T-cell (primary cell): ENCODE measurements at regions not wholly inside any gene's neighbourhood (a gene's known extent, or its start where the extent isn't known, plus 50 kb on each side); places are given as distances from the start of the nearest gene placed in this dataset.

Experiments
- ATAC-seq, 4 experiments: fragments of 200-7000 bp in 3 of 4; fragments of 150-1000 bp in 1 of 4; cut with Tn5 transposase; replicated peaks in 1 of 4; 1 replicate in 3 of 4; 2 replicates in 1 of 4; pipeline ENCODE4 v1.10.0; 2021; ENCODE audit warnings: moderate library complexity in 3 of 4, mild to moderate bottlenecking in 2 of 4, moderate number of reproducible peaks in 1 of 4
- CTCF ChIA-PET, 2 donors: fragments of 300-600 bp; sonication (Branson Sonifier 250); formaldehyde crosslinking; loops; one replicate each; lab custom pipeline; 2022; ENCODE audit warnings: antibody characterized with exemption in 2 of 2; lab: Charles Lee
- POLR2A ChIA-PET, 2 donors: fragments of 300-600 bp; sonication (Branson Sonifier 250); formaldehyde crosslinking; loops; one replicate each; lab custom pipeline; 2022; ENCODE audit warnings: antibody characterized with exemption in 2 of 2; lab: Charles Lee
- DNase-seq, 35 experiments: peaks; one replicate each; pipeline versions ENCODE4 v3.0.0 to v3.0.0-alpha.2; 2013 to 2023
- H3K27ac ChIP-seq: one replicate; pipeline ENCODE4 v1.5.1; 2013; ENCODE audit warnings: low read length
- H3K27me3 ChIP-seq, 2 experiments: replicated peaks in 1 of 2; 1 replicate in 1 of 2; 2 replicates in 1 of 2; pipeline versions ENCODE4 v1.6.1 to v1.7.0; 2013; ENCODE audit warnings: low read length in 1 of 2, mixed read lengths in 1 of 2; ENCODE audit not compliant: control insufficient read depth in 2 of 2, insufficient read depth in 2 of 2; ENCODE audit errors: extremely low read depth in 1 of 2
- H3K36me3 ChIP-seq, 2 donors: 1 replicate in 1 of 2; 2 replicates in 1 of 2; pipeline versions ENCODE4 v1.6.1 to v1.7.0; 2013; ENCODE audit warnings: low read length in 1 of 2; ENCODE audit not compliant: control insufficient read depth in 2 of 2, insufficient read depth in 1 of 2; ENCODE audit errors: extremely low read depth in 1 of 2
- H3K4me1 ChIP-seq, 2 experiments: 1 replicate in 1 of 2; 2 replicates in 1 of 2; pipeline versions ENCODE4 v1.6.1 to v1.7.0; 2013; ENCODE audit warnings: low read length in 2 of 2, mixed read lengths in 1 of 2; ENCODE audit not compliant: insufficient read depth in 2 of 2, control insufficient read depth in 1 of 2; ENCODE audit errors: extremely low read depth in 1 of 2
- H3K4me3 ChIP-seq, 2 donors: 1 replicate in 1 of 2; 2 replicates in 1 of 2; pipeline versions ENCODE4 v1.5.1 to v1.7.0; 2013; ENCODE audit warnings: mild to moderate bottlenecking in 2 of 2, low read length in 1 of 2, moderate library complexity in 1 of 2; ENCODE audit not compliant: control insufficient read depth in 1 of 2; ENCODE audit errors: extremely low read depth in 1 of 2
- H3K9me3 ChIP-seq: 2 replicates; pipeline ENCODE4 v1.7.0; 2013
- H3K27ac Mint-ChIP-seq, 2 donors: one replicate each; pipeline ENCODE4 v1.8.0; 2020 to 2021; ENCODE audit warnings: mild to moderate bottlenecking in 2 of 2, mixed read lengths in 2 of 2
- H3K27me3 Mint-ChIP-seq, 2 donors: one replicate each; pipeline ENCODE4 v1.8.0; 2021 to 2022; ENCODE audit warnings: mixed read lengths in 2 of 2
- H3K36me3 Mint-ChIP-seq: one replicate; pipeline ENCODE4 v1.8.0; 2021; ENCODE audit warnings: mixed read lengths
- H3K4me1 Mint-ChIP-seq, 3 donors: one replicate each; pipeline ENCODE4 v1.8.0; 2020 to 2022; ENCODE audit warnings: mixed read lengths in 3 of 3, mild to moderate bottlenecking in 1 of 3
- H3K4me3 Mint-ChIP-seq, 3 donors: one replicate each; pipeline ENCODE4 v1.8.0; 2020 to 2022; ENCODE audit warnings: mild to moderate bottlenecking in 3 of 3, mixed read lengths in 3 of 3, moderate library complexity in 3 of 3
- H3K9me3 Mint-ChIP-seq, 3 donors: one replicate each; pipeline ENCODE4 v1.8.0; 2020 to 2022; ENCODE audit warnings: mixed read lengths in 3 of 3
- WGBS: methylation state at CpG from one replicate; pipeline ENCODE4 v1.1.5; 2013; ENCODE audit warnings: missing lambda C conversion rate; ENCODE audit not compliant: insufficient coverage; 5-methylcytosine and 5-hydroxymethylcytosine counted together

DNA sequence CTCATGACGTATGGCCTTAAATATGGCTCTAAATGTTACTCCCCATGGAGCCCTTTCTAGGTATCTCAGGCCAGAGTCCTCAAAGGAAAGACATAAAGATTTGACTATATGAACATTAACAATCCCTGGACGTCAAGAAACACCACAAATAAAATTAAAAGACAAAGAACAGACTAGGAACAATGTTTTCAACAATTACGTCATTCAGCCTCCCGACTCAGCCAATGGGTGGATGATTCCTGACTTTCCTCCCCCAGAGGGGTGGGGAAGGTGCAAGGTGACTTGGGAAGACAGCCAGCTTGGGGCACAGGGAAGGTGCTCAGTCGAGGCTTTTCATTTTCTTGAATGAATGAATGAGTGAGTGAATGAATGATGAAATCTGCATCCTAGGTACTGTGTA is 157.4 kb downstream of the TFAP2C start:
- Histone ChIP-seq H3K4me3 (no peak overlapping the region), H3K27me3 (peaks cover 0 to 9% of the 10 kb centered on the region in 2 experiments), H3K4me1 (no peaks in the 10 kb centered on the region), H3K36me3 (no peaks in the 10 kb centered on the region), H3K27ac (no peak overlapping the region), H3K9me3 (no peaks in the 10 kb centered on the region)
- no peaks in the 10 kb centered on the region for H3K36me3 Mint-ChIP-seq
- H3K4me1 Mint-ChIP-seq = no peaks in the 10 kb centered on the region
- H3K27me3 Mint-ChIP-seq = peaks cover 4 to 5% of the 10 kb centered on the region in 2 donors
- no peak overlapping the region for H3K4me3 Mint-ChIP-seq
- H3K27ac Mint-ChIP-seq = no peak overlapping the region
- no peaks in the 10 kb centered on the region for H3K9me3 Mint-ChIP-seq
- ATAC-seq (no peak), DNase-seq (no peak)
- 66% methylated on average over 2 of the region's 5 CpGs for WGBS
- ChIA-PET POLR2A (no interaction called here), CTCF (no interaction called here)

DNA sequence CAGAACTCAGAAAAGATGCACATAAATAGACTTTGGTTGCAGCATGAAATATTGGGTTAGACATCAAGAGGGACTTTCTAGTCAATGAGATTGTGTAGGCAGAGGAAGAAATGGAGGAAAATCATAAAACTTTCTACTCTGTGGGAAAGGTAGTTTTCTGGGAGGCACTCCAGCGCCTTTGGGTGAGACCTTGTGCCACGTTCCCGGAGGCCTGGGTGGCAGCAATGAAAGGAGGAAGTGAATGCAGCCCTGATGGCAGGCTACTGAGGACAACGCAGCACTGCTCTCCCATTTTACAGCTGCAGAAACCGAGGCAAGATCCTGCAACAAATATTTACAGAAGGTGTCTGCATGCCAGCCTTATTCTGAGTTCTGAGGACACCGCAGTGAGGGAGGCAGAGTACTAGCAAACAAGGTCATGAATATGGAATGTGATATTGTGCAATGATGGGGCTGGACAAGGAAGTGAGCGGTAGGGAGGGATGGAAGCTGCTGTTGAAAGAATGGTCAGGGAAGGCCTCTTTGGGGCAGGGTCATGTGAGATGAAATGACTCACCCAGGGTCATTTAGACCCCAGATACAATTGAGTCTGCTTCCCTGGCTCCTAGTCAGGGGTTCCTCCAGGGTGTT is 159.1 kb downstream of the TFAP2C start:
- Mint-ChIP-seq H3K27ac (no peak overlapping the region), H3K9me3 (no peaks in the 10 kb centered on the region), H3K4me3 (no peak overlapping the region), H3K36me3 (no peaks in the 10 kb centered on the region), H3K4me1 (no peaks in the 10 kb centered on the region), H3K27me3 (peaks cover 0 to 5% of the 10 kb centered on the region in 2 donors)
- DNase-seq (no peak), ATAC-seq (no peak)
- Histone ChIP-seq H3K9me3 (no peaks in the 10 kb centered on the region), H3K27ac (no peak overlapping the region), H3K4me1 (no peaks in the 10 kb centered on the region), H3K4me3 (no peak overlapping the region), H3K27me3 (peaks cover 0 to 6% of the 10 kb centered on the region in 2 experiments), H3K36me3 (no peaks in the 10 kb centered on the region)
- ChIA-PET POLR2A (no interaction called here), CTCF (no interaction called here)
- 74% methylated on average over 5 of the region's 7 CpGs for WGBS

- ChIA-PET POLR2A (no interaction called here), CTCF (no interaction called here)
- H3K4me1 Mint-ChIP-seq = no peaks in the 10 kb centered on the region
- no peaks in the 10 kb centered on the region for H3K36me3 ChIP-seq
- H3K27ac ChIP-seq = no peak overlapping the region
- H3K9me3 ChIP-seq = no peaks in the 10 kb centered on the region
- no peaks in the 10 kb centered on the region for H3K36me3 Mint-ChIP-seq
- H3K4me3 ChIP-seq = no peak overlapping the region
- DNase-seq (no peak), ATAC-seq (no peak)
- no peak overlapping the region for H3K4me3 Mint-ChIP-seq
- H3K27ac Mint-ChIP-seq = no peak overlapping the region
- H3K9me3 Mint-ChIP-seq = no peaks in the 10 kb centered on the region
- WGBS = no CpG with 5 or more reads among the region's 6 CpGs
- no peaks in the 10 kb centered on the region for H3K4me1 ChIP-seq
- H3K27me3 ChIP-seq = peaks cover 0 to 9% of the 10 kb centered on the region in 2 experiments
- peaks cover 0 to 5% of the 10 kb centered on the region in 2 donors for H3K27me3 Mint-ChIP-seq
These were observed 159.8 kb downstream of the TFAP2C start for GRCh38 chr20:56788671-56789610.

- Histone ChIP-seq H3K27me3 (peaks cover 0 to 8% of the 10 kb centered on the region in 2 experiments), H3K4me1 (no peaks in the 10 kb centered on the region), H3K4me3 (no peak overlapping the region), H3K36me3 (no peaks in the 10 kb centered on the region), H3K27ac (no peak overlapping the region), H3K9me3 (no peaks in the 10 kb centered on the region)
- Mint-ChIP-seq H3K36me3 (no peaks in the 10 kb centered on the region), H3K4me1 (no peaks in the 10 kb centered on the region), H3K27ac (no peak overlapping the region), H3K4me3 (no peak overlapping the region), H3K9me3 (peaks cover 4 to 7% (median 6%) of the 10 kb centered on the region in 3 donors), H3K27me3 (peaks cover 3 to 6% of the 10 kb centered on the region in 2 donors)
- 72% methylated on average over 5 of the region's 7 CpGs for whole genome bisulfite sequencing
- CTCF ChIA-PET = no interaction called here
- ATAC-seq (no peak), DNase-seq (no peak)
- POLR2A ChIA-PET = no interaction called here
These were observed 164.8 kb downstream of the TFAP2C start for GRCh38 chr20:56793916-56794315.

- Mint-ChIP-seq H3K4me3 (no peak overlapping the region), H3K4me1 (no peaks in the 10 kb centered on the region), H3K9me3 (peaks cover 4 to 9% (median 6%) of the 10 kb centered on the region in 3 donors), H3K27ac (no peak overlapping the region), H3K36me3 (no peaks in the 10 kb centered on the region), H3K27me3 (peaks cover 3 to 8% of the 10 kb centered on the region in 2 donors)
- Histone ChIP-seq H3K9me3 (no peaks in the 10 kb centered on the region), H3K27ac (no peak overlapping the region), H3K36me3 (no peaks in the 10 kb centered on the region), H3K4me1 (no peaks in the 10 kb centered on the region), H3K27me3 (peaks cover 0 to 8% of the 10 kb centered on the region in 2 experiments), H3K4me3 (no peak overlapping the region)
- ChIA-PET CTCF (interaction anchor here in 1 of 2 donors (0.6 kb wide), 1 partner anchor 25 kb away, joined by 3 read pairs; no protein-coding TSS in a partner anchor), POLR2A (no interaction called here)
- DNase-seq = no peak
- ATAC-seq = no peak
- 100% methylated on average over 1 of the region's 2 CpGs for WGBS
These were observed 166.4 kb downstream of the TFAP2C start for GRCh38 chr20:56795492-56795891.

DNA sequence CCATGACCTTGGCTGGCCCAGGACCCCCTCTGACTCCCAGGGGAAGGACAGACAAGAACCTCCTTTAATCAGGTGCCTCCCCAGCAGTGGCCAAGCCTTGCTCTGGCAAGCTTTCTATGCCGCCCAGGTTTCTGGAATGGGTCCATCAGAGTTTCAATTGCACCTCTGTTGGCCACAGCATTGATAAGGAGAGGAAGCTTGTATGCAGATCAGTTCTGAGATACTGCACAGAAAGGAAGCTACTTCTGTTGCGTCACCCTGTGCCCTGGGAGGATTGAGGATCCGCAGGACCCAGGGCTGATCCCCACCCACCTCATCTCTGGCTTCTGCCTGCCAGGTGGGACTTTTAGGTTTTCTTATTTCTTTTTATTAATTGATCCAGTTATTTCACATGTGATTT is 167.2 kb downstream of the TFAP2C start:
- Histone ChIP-seq H3K36me3 (no peaks in the 10 kb centered on the region), H3K27ac (no peak overlapping the region), H3K27me3 (peaks cover 0 to 8% of the 10 kb centered on the region in 2 experiments), H3K9me3 (no peaks in the 10 kb centered on the region), H3K4me3 (no peak overlapping the region), H3K4me1 (no peaks in the 10 kb centered on the region)
- ChIA-PET POLR2A (no interaction called here), CTCF (no interaction called here)
- Mint-ChIP-seq H3K27me3 (peaks cover 3 to 8% of the 10 kb centered on the region in 2 donors), H3K4me1 (no peaks in the 10 kb centered on the region), H3K4me3 (no peak overlapping the region), H3K9me3 (peaks cover 4 to 9% (median 6%) of the 10 kb centered on the region in 3 donors), H3K36me3 (no peaks in the 10 kb centered on the region), H3K27ac (no peak overlapping the region)
- DNase-seq (no peak), ATAC-seq (no peak)
- WGBS = 50% methylated on average over 3 of the region's 3 CpGs
